ENCODE measurements at regions not wholly inside any gene's neighbourhood (a gene's known extent, or its start where the extent isn't known, plus 50 kb on each side); places are given as distances from the start of the nearest gene placed in this dataset.

DNA sequence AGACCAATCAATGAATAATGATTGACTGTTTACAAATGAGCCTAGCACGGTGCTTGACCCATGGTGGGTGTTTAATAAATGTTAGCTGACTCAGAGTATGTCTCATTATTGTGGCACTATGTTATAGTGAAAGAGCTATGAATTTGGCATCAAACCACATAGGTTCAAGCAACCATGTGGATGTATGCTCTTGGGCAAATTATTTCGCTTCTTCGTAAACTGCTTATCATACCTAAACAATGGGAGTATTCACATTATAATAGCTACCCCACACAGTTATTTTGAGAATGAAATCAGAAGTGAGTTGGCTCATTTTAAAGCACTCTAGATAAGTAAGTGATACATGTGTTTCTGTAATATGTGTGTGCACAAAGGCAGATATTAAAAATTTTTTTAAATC is 118.7 kb upstream of the HSD17B12 start:
- no peak overlapping the region for H3K27ac ChIP-seq
- TF ChIP-seq, protein P1, sequence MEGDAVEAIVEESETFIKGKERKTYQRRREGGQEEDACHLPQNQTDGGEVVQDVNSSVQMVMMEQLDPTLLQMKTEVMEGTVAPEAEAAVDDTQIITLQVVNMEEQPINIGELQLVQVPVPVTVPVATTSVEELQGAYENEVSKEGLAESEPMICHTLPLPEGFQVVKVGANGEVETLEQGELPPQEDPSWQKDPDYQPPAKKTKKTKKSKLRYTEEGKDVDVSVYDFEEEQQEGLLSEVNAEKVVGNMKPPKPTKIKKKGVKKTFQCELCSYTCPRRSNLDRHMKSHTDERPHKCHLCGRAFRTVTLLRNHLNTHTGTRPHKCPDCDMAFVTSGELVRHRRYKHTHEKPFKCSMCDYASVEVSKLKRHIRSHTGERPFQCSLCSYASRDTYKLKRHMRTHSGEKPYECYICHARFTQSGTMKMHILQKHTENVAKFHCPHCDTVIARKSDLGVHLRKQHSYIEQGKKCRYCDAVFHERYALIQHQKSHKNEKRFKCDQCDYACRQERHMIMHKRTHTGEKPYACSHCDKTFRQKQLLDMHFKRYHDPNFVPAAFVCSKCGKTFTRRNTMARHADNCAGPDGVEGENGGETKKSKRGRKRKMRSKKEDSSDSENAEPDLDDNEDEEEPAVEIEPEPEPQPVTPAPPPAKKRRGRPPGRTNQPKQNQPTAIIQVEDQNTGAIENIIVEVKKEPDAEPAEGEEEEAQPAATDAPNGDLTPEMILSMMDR (conservative IDR thresholded peaks at IDR 0.05) = no peak

DNA sequence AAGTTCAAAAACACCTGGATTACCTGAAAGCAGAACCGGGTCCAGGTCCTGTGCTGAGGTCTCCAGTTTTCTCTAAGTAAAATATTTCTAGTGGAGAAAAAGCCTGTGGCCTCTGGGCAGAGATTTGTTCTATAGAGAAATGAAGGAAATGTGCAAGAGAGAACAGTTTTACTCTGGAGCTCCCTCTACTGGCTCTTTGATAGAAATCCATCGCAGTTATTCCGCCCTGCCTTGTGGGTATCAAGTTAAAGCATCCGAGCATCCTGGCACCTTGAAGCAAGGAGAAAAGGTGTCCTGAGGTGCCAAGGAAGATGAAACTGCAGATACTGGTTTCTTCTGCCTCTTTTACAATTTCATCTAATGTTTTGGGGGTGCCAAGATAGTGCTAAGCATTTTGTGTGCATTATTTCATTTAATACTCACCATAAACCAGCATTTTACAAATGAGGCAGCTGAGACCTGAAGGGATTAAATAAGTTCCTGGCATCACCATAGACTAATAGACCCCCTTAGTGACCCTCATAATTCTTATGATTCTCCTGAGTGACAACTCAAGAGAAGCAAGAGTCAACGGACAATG is 113.1 kb upstream of the HSD17B12 start:
- TF ChIP-seq, protein P1 (conservative IDR thresholded peaks at IDR 0.05) = peak; percentile 85
- no peak overlapping the region for H3K27ac ChIP-seq

- TF ChIP-seq, protein P1 (conservative IDR thresholded peaks at IDR 0.05) = peak; percentile 52
- no peak overlapping the region for H3K27ac ChIP-seq
These were observed 107.3 kb upstream of the HSD17B12 start for GRCh38 chr11:43573233-43573632.

DNA sequence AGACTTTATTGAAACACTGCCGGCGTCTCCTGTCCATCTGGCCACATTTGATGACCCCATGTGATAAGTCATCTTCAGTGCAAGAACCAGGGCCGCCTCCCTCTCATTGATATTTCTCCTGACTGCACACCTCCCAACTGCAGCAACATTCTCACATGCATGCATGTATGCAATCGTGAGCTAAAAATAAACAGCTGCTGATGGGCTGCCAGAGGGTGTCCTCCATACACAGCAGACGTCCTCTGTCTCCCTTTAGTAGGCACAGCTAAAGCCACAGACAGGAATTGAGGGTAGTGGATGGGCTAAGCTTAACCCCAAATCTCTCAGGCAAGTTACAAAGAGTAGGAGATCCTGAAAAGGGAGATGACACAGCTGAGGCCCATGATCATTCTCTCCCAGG is 106.7 kb upstream of the HSD17B12 start:
- no peak overlapping the region for H3K27ac ChIP-seq
- TF ChIP-seq, protein P1 (conservative IDR thresholded peaks at IDR 0.05) = no peak

DNA sequence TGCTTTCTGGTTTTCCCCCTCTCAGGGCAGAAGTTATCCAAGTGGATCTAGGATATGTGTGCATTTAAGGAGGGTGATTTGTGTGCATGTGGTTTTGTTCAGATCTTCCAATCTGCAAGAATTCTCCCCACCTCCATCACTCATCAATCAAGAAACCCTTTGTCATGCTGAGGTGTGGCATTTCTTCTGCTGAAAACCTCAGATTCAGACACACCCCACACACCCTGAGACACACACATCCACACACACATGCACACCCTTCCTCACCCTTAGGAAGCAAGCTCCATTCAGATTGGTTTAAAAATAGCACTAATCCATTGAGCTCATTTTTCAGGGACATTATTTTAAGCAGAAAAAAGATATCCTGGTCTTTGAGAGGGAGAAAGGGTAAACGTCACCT is 106.1 kb upstream of the HSD17B12 start:
- H3K27ac ChIP-seq = no peak overlapping the region
- TF ChIP-seq, protein P1 (conservative IDR thresholded peaks at IDR 0.05) = no peak

- TF ChIP-seq, protein P1 (conservative IDR thresholded peaks at IDR 0.05) = peak; percentile 9; the same call in 1 of the 2 replicates
These were observed 105.3 kb upstream of the HSD17B12 start for GRCh38 chr11:43574949-43575912.

DNA sequence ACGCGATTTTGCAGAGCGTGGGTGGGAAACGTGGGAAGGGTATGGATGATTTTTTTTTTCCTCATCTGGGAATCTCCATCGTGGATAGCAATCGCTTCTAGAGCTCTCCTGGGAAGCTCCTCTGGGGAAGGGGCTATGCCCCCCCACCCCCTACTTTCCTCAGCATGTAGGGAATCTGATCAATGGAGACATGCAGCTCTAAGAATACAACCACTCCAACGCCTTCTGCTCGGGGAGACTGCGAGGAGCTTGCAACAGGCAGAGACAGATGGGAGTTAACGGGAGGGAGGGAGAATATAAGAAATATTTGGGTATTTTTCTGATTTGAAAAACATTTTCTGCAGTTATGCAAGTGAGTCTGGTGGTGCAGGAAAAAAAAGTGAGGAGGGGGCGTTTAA is 104.6 kb upstream of the HSD17B12 start:
- TF ChIP-seq, protein P1 (conservative IDR thresholded peaks at IDR 0.05) = no peak
- H3K27ac ChIP-seq = no peak overlapping the region

More at GRCh38 chr11:43574949-43575912, 105.3 kb upstream of the HSD17B12 start:
- H3K27ac ChIP-seq = no peak overlapping the region
